CD4-positive, alpha-beta T cell treated with Interleukin-15 for 1 hour (primary cell): ENCODE measurements at regions not wholly inside any gene's neighbourhood (a gene's known extent, or its start where the extent isn't known, plus 50 kb on each side); places are given as distances from the start of the nearest gene placed in this dataset.
"Not testable (repeated sequence)": the region's sequence is repeated elsewhere in the genome, so short reads cannot be mapped to it uniquely, and the experiment has no call there.

ENCODE experiments used
- DNase-seq: peaks from one replicate; pipeline ENCODE4 v3.0.0-alpha.2; 2020

- DNase-seq: no peak
These were observed 92.4 kb upstream of the TGM3 start for GRCh38 chr20:2203436-2203835.

GRCh38 chr20:2204021-2204420 is 91.8 kb upstream of the TGM3 start:
- no peak for DNase-seq

- DNase-seq: peak; percentile 74
These were observed 88.6 kb upstream of the TGM3 start for GRCh38 chr20:2206957-2207769.

GRCh38 chr20:2207770-2208097 is 88.1 kb upstream of the TGM3 start:
- no peak for DNase-seq

GRCh38 chr20:2208897-2209296 is 86.9 kb upstream of the TGM3 start:
- DNase-seq: no peak

GRCh38 chr20:2210646-2211552 is 84.9 kb upstream of the TGM3 start:
- DNase-seq: peak; percentile 73

GRCh38 chr20:2212456-2213015 is 83.3 kb upstream of the TGM3 start:
- DNase-seq: no peak

- no peak for DNase-seq
These were observed 82.4 kb upstream of the TGM3 start for GRCh38 chr20:2213401-2213800.

- DNase-seq: peak; percentile 75
These were observed 77.8 kb upstream of the TGM3 start for GRCh38 chr20:2217857-2218539.

GRCh38 chr20:2219481-2220006 is 76.3 kb upstream of the TGM3 start:
- no peak for DNase-seq

- DNase-seq: no peak
These were observed 75.5 kb upstream of the TGM3 start for GRCh38 chr20:2220298-2220697.

- no peak for DNase-seq
These were observed 73.9 kb upstream of the TGM3 start for GRCh38 chr20:2221921-2222320.

GRCh38 chr20:2223558-2224367 is 72.0 kb upstream of the TGM3 start:
- DNase-seq: no peak

GRCh38 chr20:2224368-2224639 is 71.5 kb upstream of the TGM3 start:
- no peak for DNase-seq

GRCh38 chr20:2227285-2227684 is 68.5 kb upstream of the TGM3 start:
- DNase-seq: not testable (repeated sequence)

GRCh38 chr20:2227861-2228260 is 67.9 kb upstream of the TGM3 start:
- no peak for DNase-seq

GRCh38 chr20:2228926-2229325 is 66.9 kb upstream of the TGM3 start:
- DNase-seq: no peak

- no peak for DNase-seq
These were observed 64.9 kb upstream of the TGM3 start for GRCh38 chr20:2230726-2231488.

GRCh38 chr20:2231701-2232100 is 64.1 kb upstream of the TGM3 start:
- DNase-seq: no peak

- DNase-seq: no peak
These were observed 61.1 kb upstream of the TGM3 start for GRCh38 chr20:2234598-2235191.

- no peak for DNase-seq
These were observed 59.5 kb upstream of the TGM3 start for GRCh38 chr20:2236256-2236655.
